ENCODE measurements at regions not wholly inside any gene's neighbourhood (a gene's known extent, or its start where the extent isn't known, plus 50 kb on each side); places are given as distances from the start of the nearest gene placed in this dataset.

DNA sequence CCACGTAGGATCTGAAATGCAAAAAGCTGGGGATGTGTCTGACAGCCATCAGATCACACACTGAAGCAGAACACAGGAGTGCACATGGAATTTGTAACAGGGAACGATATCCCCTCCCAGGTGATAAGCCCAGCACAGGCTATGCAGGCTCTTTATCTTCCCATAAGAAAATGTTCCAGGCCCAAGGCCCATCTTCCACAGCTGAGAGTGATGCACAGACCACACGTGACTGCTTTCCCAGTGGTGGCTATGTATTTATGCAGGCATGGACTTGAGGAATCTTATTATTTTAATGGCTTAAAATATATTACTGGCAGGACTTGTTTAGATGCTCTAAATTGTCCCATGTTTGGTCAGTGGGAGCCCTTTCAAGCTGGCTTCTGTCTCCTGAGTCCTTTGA is 70.5 kb upstream of the AFF3 start:
- ATAC-seq (no peak), DNase-seq (ENCODE audit: low spot score) (no peak), FAIRE-seq (no peak)
- H3K36me3 ChIP-seq (replicated peaks in 1 of 2; ENCODE audit: control insufficient read depth in 1 of 2, insufficient read depth in 2 of 2, low read length in 2 of 2): no peaks in the 10 kb centered on the region
- TF ChIP-seq KLF15 (CRISPR knock-in tag; IDR thresholded peaks at IDR 0.05; ENCODE audit: borderline replicate concordance) (no peak), ZNF160 (CRISPR knock-in tag; IDR thresholded peaks at IDR 0.05) (no peak), TSC22D2 (CRISPR knock-in tag; IDR thresholded peaks at IDR 0.05; ENCODE audit: borderline replicate concordance) (no peak), ZNF841 (CRISPR knock-in tag; IDR thresholded peaks at IDR 0.05; ENCODE audit: borderline replicate concordance) (no peak), KLF6 (CRISPR knock-in tag; IDR thresholded peaks at IDR 0.05) (no peak), ZNF558 (CRISPR knock-in tag; IDR thresholded peaks at IDR 0.05; ENCODE audit: borderline replicate concordance) (no peak), HCFC1 (IDR thresholded peaks at IDR 0.05; ENCODE audit: low read depth, low read length) (no peak)
- TF ChIP-seq, protein P1, sequence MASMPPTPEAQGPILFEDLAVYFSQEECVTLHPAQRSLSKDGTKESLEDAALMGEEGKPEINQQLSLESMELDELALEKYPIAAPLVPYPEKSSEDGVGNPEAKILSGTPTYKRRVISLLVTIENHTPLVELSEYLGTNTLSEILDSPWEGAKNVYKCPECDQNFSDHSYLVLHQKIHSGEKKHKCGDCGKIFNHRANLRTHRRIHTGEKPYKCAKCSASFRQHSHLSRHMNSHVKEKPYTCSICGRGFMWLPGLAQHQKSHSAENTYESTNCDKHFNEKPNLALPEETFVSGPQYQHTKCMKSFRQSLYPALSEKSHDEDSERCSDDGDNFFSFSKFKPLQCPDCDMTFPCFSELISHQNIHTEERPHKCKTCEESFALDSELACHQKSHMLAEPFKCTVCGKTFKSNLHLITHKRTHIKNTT (CRISPR knock-in tag; IDR thresholded peaks at IDR 0.05): no peak
- TF ChIP-seq, protein P2, sequence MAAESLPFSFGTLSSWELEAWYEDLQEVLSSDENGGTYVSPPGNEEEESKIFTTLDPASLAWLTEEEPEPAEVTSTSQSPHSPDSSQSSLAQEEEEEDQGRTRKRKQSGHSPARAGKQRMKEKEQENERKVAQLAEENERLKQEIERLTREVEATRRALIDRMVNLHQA (CRISPR knock-in tag; IDR thresholded peaks at IDR 0.05): no peak
- in situ Hi-C loops (cut with HindIII; ENCODE audit: extremely low pct_ligation_motif_present, low pct_unique_long_range_greater_than_20kb): no loop called here
- H3K9me3 ChIP-seq (ENCODE audit: low read length): no peaks in the 10 kb centered on the region
- H3K4me2 ChIP-seq (ENCODE audit: low read depth, low read length): no peak overlapping the region
- no peak overlapping the region for H3K4me3 ChIP-seq (replicated peaks in 1 of 3; ENCODE audit: insufficient read depth in 1 of 3, low read depth in 2 of 3, low read length in 3 of 3)
- H3K4me1 ChIP-seq (ENCODE audit: insufficient read depth, low read length): peaks cover 17% of the 10 kb centered on the region
- H3K27ac ChIP-seq (ENCODE audit: extremely low read length, insufficient read depth, low read length): no peak overlapping the region
- no TSS peak for BruUV-seq (replicated peaks)
- POLR2A ChIA-PET: no interaction called here
- WGBS (ENCODE audit: low lambda C conversion rate): 28% methylated on average over 3 of the region's 3 CpGs
- CTCF ChIA-PET (ENCODE audit: low intra/inter-chr PET ratio, low total read pairs): no interaction called here
- H4K20me1 ChIP-seq (ENCODE audit: insufficient read depth, low read length): no peaks in the 10 kb centered on the region
- H3K9ac ChIP-seq (ENCODE audit: insufficient read depth, low read depth, low read length): no peak overlapping the region
- intact Hi-C loops (cut with micrococcal nuclease; ENCODE audit: unreplicated experiment): no loop called here
- H3K27me3 ChIP-seq (ENCODE audit: control insufficient read depth in 1 of 2, insufficient read depth in 2 of 2, low read length in 2 of 2): peaks cover 1 to 3% of the 10 kb centered on the region in 2 experiments; a peak in 2 of 5 replicates
- H3K79me2 ChIP-seq (ENCODE audit: insufficient read depth, low read length): no peaks in the 10 kb centered on the region
- no peak overlapping the region for H2AFZ ChIP-seq (ENCODE audit: low read length)

Measured in HepG2 (cell line).